SK-N-SH (cell line): ENCODE measurements at regions not wholly inside any gene's neighbourhood (a gene's known extent, or its start where the extent isn't known, plus 50 kb on each side); places are given as distances from the start of the nearest gene placed in this dataset.

Source experiments
- GATA2 ChIP-seq: sonication (generic); formaldehyde crosslinking; IDR thresholded peaks from 2 replicates; pipeline ENCODE4 v1.5.0; 2020; ENCODE audit warnings: mild to moderate bottlenecking, missing genetic modification reagents
- MEF2A ChIP-seq: IDR thresholded peaks from 2 replicates; pipeline ENCODE4 v1.4.0; 2012; ENCODE audit warnings: low read depth, borderline replicate concordance
- POLR2AphosphoS5 ChIP-seq: IDR thresholded peaks from 2 replicates; pipeline ENCODE4 v1.6.1; 2012; ENCODE audit warnings: low read depth, low read length
- TAF1 ChIP-seq: IDR thresholded peaks from 2 replicates; pipeline ENCODE4 v1.6.1; 2012; ENCODE audit warnings: low read depth, mild to moderate bottlenecking, low read length, moderate library complexity, borderline replicate concordance
- TCF12 ChIP-seq: IDR thresholded peaks from 2 replicates; pipeline ENCODE4 v1.4.0; 2012
- TEAD4 ChIP-seq: IDR thresholded peaks from 2 replicates; pipeline ENCODE4 v1.4.0; 2012; ENCODE audit warnings: mild to moderate bottlenecking, borderline replicate concordance; ENCODE audit not compliant: insufficient read depth
- YY1 ChIP-seq: IDR thresholded peaks from 2 replicates; pipeline ENCODE4 v1.4.0; 2012; ENCODE audit warnings: low read depth, mild to moderate bottlenecking
- TF ChIP-seq, protein P1 (sequence below): fragments of 200-600 bp; sonication (generic); IDR thresholded peaks from 2 replicates; pipeline ENCODE4 v1.6.1; 2017; ENCODE audit warnings: antibody characterized with exemption, mild to moderate bottlenecking, moderate library complexity
- TF ChIP-seq, protein P2 (sequence below): IDR thresholded peaks from 2 replicates; pipeline ENCODE4 v1.6.1; 2012; ENCODE audit warnings: mild to moderate bottlenecking, low read depth, low read length, moderate library complexity
- TF ChIP-seq, protein P3 (sequence below): fragments of 150-350 bp; IDR thresholded peaks from 2 replicates; pipeline ENCODE4 v1.6.1; 2017; ENCODE audit warnings: antibody characterized with exemption, low read length, low read depth, borderline replicate concordance
- TF ChIP-seq, protein P4 (sequence below): IDR thresholded peaks from 2 replicates; pipeline ENCODE4 v1.4.0; 2012; ENCODE audit warnings: low read depth, borderline replicate concordance
- TF ChIP-seq, protein P5 (sequence below): IDR thresholded peaks from 2 replicates; pipeline ENCODE4 v1.4.0; 2012; ENCODE audit warnings: low read depth

DNA sequence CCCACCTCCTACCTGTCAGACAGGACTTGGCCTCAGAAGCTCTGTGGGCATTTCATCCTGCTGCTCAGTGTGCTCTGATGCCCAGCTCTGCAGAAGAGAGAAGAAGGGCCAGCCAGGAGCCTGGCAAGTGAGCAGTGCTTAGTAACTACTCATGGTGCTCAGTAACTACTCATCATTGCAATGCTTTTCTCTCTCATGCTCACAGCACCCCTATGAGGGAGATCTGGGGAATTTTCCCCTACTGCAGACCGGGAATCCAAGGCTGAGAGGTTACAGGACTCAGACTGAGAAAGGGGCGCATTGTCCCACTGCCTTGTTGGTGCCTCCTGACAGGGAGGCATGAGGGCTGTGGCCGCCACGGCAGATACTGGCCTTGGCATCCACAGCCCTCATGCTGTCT lies 261.1 kb downstream of the C16orf95 start:
- no peak for TF ChIP-seq TAF1
- TF ChIP-seq, protein P1, sequence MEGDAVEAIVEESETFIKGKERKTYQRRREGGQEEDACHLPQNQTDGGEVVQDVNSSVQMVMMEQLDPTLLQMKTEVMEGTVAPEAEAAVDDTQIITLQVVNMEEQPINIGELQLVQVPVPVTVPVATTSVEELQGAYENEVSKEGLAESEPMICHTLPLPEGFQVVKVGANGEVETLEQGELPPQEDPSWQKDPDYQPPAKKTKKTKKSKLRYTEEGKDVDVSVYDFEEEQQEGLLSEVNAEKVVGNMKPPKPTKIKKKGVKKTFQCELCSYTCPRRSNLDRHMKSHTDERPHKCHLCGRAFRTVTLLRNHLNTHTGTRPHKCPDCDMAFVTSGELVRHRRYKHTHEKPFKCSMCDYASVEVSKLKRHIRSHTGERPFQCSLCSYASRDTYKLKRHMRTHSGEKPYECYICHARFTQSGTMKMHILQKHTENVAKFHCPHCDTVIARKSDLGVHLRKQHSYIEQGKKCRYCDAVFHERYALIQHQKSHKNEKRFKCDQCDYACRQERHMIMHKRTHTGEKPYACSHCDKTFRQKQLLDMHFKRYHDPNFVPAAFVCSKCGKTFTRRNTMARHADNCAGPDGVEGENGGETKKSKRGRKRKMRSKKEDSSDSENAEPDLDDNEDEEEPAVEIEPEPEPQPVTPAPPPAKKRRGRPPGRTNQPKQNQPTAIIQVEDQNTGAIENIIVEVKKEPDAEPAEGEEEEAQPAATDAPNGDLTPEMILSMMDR: peak; percentile 44
- TF ChIP-seq MEF2A: no peak
- TF ChIP-seq, protein P2, sequence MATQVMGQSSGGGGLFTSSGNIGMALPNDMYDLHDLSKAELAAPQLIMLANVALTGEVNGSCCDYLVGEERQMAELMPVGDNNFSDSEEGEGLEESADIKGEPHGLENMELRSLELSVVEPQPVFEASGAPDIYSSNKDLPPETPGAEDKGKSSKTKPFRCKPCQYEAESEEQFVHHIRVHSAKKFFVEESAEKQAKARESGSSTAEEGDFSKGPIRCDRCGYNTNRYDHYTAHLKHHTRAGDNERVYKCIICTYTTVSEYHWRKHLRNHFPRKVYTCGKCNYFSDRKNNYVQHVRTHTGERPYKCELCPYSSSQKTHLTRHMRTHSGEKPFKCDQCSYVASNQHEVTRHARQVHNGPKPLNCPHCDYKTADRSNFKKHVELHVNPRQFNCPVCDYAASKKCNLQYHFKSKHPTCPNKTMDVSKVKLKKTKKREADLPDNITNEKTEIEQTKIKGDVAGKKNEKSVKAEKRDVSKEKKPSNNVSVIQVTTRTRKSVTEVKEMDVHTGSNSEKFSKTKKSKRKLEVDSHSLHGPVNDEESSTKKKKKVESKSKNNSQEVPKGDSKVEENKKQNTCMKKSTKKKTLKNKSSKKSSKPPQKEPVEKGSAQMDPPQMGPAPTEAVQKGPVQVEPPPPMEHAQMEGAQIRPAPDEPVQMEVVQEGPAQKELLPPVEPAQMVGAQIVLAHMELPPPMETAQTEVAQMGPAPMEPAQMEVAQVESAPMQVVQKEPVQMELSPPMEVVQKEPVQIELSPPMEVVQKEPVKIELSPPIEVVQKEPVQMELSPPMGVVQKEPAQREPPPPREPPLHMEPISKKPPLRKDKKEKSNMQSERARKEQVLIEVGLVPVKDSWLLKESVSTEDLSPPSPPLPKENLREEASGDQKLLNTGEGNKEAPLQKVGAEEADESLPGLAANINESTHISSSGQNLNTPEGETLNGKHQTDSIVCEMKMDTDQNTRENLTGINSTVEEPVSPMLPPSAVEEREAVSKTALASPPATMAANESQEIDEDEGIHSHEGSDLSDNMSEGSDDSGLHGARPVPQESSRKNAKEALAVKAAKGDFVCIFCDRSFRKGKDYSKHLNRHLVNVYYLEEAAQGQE: no peak
- TF ChIP-seq, protein P3, sequence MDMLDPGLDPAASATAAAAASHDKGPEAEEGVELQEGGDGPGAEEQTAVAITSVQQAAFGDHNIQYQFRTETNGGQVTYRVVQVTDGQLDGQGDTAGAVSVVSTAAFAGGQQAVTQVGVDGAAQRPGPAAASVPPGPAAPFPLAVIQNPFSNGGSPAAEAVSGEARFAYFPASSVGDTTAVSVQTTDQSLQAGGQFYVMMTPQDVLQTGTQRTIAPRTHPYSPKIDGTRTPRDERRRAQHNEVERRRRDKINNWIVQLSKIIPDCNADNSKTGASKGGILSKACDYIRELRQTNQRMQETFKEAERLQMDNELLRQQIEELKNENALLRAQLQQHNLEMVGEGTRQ: no peak
- TF ChIP-seq, protein P4, sequence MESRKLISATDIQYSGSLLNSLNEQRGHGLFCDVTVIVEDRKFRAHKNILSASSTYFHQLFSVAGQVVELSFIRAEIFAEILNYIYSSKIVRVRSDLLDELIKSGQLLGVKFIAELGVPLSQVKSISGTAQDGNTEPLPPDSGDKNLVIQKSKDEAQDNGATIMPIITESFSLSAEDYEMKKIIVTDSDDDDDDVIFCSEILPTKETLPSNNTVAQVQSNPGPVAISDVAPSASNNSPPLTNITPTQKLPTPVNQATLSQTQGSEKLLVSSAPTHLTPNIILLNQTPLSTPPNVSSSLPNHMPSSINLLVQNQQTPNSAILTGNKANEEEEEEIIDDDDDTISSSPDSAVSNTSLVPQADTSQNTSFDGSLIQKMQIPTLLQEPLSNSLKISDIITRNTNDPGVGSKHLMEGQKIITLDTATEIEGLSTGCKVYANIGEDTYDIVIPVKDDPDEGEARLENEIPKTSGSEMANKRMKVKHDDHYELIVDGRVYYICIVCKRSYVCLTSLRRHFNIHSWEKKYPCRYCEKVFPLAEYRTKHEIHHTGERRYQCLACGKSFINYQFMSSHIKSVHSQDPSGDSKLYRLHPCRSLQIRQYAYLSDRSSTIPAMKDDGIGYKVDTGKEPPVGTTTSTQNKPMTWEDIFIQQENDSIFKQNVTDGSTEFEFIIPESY: no peak
- no peak for TF ChIP-seq TEAD4
- TF ChIP-seq, protein P5, sequence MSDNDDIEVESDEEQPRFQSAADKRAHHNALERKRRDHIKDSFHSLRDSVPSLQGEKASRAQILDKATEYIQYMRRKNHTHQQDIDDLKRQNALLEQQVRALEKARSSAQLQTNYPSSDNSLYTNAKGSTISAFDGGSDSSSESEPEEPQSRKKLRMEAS: no peak
- no peak for TF ChIP-seq YY1
- TF ChIP-seq GATA2 (CRISPR knock-in tag): no peak
- TF ChIP-seq POLR2AphosphoS5: no peak
- TF ChIP-seq TCF12: no peak
